ENCODE measurements at regions not wholly inside any gene's neighbourhood (a gene's known extent, or its start where the extent isn't known, plus 50 kb on each side); places are given as distances from the start of the nearest gene placed in this dataset.
"Not testable (repeated sequence)": the region's sequence is repeated elsewhere in the genome, so short reads cannot be mapped to it uniquely, and the experiment has no call there.

DNA sequence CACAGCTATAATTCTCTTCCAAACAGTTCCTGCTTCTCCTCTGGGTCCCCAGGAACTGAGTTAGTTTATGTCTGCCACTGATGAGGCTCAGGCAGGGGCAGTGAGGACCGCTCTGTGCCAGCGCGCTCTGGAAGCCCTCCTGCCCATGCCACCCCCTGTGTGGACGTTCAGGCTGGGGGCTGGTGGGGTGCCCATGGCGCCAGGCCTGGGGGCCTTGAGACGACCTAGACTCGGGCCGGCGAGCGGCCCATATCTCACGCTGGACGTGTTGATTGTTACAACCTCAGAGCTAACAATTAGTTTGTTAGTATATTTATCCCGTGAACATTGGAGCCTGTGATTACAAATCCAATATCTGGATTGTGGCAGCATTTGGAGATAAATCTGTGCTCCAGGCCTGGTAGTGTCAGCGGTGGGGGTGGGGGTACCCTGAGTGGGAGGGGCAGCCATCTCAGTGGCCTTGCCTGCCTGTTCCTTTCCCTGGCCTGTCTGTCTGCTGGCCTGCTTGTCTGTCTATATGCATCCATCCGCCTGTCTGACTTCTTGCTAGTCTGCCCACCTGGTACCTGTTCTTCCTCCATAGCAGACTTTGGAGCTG is 256.5 kb upstream of the MVB12B start:
- ATAC-seq (no peak), DNase-seq (no peak)
- TF ChIP-seq, protein P1, sequence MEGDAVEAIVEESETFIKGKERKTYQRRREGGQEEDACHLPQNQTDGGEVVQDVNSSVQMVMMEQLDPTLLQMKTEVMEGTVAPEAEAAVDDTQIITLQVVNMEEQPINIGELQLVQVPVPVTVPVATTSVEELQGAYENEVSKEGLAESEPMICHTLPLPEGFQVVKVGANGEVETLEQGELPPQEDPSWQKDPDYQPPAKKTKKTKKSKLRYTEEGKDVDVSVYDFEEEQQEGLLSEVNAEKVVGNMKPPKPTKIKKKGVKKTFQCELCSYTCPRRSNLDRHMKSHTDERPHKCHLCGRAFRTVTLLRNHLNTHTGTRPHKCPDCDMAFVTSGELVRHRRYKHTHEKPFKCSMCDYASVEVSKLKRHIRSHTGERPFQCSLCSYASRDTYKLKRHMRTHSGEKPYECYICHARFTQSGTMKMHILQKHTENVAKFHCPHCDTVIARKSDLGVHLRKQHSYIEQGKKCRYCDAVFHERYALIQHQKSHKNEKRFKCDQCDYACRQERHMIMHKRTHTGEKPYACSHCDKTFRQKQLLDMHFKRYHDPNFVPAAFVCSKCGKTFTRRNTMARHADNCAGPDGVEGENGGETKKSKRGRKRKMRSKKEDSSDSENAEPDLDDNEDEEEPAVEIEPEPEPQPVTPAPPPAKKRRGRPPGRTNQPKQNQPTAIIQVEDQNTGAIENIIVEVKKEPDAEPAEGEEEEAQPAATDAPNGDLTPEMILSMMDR (IDR thresholded peaks at IDR 0.05): no peak
- Histone ChIP-seq H3K9me3 (no peaks in the 10 kb centered on the region), H3K36me3 (ENCODE audit: low read depth) (no peaks in the 10 kb centered on the region), H3K4me1 (ENCODE audit: low read depth) (no peaks in the 10 kb centered on the region), H3K4me3 (no peak overlapping the region)
- intact Hi-C loops (cut with DNase I, micrococcal nuclease): no loop called here

DNA sequence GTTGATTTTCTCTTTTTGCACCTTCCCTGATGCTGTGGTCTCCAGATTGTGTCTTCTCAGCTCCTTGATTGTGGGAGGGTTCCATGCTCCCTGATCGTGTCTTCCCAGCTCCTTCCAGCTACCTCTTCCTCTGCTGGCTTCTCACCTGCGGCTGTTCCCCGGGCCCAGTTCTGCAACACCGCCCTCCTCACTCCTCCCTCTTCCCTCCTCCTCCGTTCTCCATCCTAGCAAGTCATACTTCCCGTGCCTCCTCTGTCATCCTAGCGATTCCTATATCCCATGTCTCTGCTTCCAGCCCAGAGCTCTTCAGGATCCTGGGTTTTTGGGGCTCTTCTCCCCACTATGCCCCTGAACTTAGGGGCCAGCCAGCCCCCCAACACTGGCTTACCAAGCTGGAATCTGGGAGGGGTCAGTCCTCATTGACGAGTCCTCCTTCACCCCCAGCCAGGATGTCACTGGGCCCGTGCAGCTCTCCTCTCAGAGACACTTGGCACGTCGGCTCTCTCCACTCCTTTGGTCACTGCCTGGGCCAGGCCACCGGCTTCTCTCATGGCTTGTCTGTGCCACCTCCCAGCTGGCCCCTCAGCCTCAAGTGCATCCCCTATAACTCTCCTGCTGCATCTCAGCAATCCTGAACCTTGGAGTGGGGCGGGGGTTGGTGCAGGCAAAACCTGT is 255.4 kb upstream of the MVB12B start:
- DNase-seq (no peak), ATAC-seq (no peak)
- Histone ChIP-seq H3K4me3 (no peak overlapping the region), H3K36me3 (ENCODE audit: low read depth) (no peaks in the 10 kb centered on the region), H3K4me1 (ENCODE audit: low read depth) (no peaks in the 10 kb centered on the region), H3K9me3 (no peaks in the 10 kb centered on the region)
- intact Hi-C loops (cut with DNase I, micrococcal nuclease): no loop called here
- TF ChIP-seq, protein P1 (IDR thresholded peaks at IDR 0.05): no peak

DNA sequence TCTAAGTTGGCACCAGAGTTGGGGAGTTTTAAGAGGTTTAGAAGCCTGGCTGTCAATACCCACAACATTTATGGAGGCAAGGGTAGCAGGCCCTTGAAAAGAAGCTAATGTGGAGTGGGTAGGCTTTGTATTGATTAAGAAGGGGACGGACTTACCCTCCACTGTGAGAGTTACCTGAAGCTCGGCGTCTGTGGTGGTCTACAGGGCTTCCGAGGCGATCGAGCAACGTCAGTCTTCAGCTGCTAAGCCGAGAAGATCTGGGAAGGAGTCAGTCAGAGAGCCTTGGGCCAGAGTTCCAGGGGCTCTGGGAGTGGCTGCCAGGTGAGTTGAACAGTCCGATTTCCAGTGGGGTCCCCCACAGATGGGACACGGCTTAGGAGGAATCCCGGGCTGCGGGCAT is 249.0 kb upstream of the MVB12B start:
- H3K36me3 ChIP-seq (ENCODE audit: low read depth); H3K4me3 ChIP-seq; DNase-seq; H3K9me3 ChIP-seq; H3K4me1 ChIP-seq (ENCODE audit: low read depth); ATAC-seq; intact Hi-C loops (cut with DNase I, micrococcal nuclease): not testable (repeated sequence)

DNA sequence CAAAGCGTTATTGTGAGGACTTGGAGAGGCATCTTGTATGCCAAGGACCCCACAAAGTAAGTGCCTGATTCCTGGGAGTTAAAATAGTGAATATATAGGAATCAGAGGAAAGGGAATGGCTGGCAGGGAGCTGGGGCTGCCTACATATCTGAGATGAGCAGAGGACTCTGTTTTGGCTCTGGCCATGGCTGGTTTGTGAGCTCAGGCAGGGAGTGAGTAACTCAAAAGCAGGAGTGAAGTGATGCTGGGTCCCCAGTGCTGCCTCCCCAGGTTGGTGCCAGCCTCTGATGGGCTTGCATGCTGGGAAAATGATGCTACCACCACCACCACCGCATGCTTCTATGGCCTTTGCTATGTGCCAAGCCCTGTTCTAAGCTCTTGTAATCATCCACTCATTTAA is 246.0 kb upstream of the MVB12B start:
- Histone ChIP-seq H3K36me3 (ENCODE audit: low read depth) (no peaks in the 10 kb centered on the region), H3K4me3 (no peak overlapping the region), H3K9me3 (no peaks in the 10 kb centered on the region), H3K4me1 (ENCODE audit: low read depth) (no peaks in the 10 kb centered on the region)
- intact Hi-C loops (cut with DNase I, micrococcal nuclease): no loop called here
- DNase-seq (no peak), ATAC-seq (no peak)
- TF ChIP-seq, protein P1 (IDR thresholded peaks at IDR 0.05): no peak

DNA sequence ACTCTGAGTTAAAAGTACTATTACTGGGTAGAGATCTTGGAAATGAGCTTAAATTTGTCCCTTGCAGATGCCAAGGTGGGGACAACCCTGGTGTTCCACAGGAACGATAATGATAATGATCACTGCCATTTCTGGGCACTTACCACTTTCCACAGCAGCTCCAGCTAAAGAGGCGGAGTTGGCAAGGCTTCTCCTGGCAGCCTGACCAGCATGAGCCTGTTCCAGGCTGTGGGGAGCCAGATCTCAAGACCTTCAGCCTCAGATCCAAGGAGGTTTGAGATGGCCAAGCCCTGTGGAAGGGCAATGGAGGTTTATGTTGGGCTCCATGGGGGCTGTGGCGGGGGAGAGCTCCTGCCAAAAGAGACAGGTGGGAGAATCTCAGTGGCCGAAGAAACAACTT is 244.9 kb upstream of the MVB12B start:
- no peaks in the 10 kb centered on the region for H3K9me3 ChIP-seq
- TF ChIP-seq, protein P1 (IDR thresholded peaks at IDR 0.05): no peak

DNA sequence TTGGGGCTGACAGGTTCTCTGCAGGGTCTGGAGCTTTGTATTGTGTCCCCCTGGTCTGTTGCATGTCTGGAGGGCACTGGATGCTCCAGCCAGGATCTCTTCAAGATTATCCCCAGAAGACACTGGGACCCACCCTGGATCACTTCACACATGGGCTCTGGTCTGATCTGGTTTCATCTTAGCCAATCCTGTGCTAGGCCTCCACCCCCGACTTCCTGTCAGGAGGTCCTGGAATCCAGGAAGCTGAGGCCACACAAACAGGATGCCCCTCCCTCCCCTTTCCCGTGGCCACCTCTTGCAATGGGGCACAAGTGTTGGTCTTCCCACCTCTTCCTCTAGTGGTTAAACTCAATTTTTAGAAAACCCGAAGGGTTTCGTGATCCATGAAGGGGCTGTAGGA is 242.6 kb upstream of the MVB12B start:
- TF ChIP-seq, protein P1 (IDR thresholded peaks at IDR 0.05): no peak
- DNase-seq: no peak
- intact Hi-C loops (cut with DNase I, micrococcal nuclease): no loop called here
- no peak for ATAC-seq
- no peak overlapping the region for H3K4me3 ChIP-seq
- H3K36me3 ChIP-seq (ENCODE audit: low read depth): no peaks in the 10 kb centered on the region
- no peaks in the 10 kb centered on the region for H3K9me3 ChIP-seq
- no peaks in the 10 kb centered on the region for H3K4me1 ChIP-seq (ENCODE audit: low read depth)

More for the DNA sequence above, 244.9 kb upstream of the MVB12B start:
- no peaks in the 10 kb centered on the region for H3K36me3 ChIP-seq (ENCODE audit: low read depth)
- H3K4me1 ChIP-seq (ENCODE audit: low read depth): no peaks in the 10 kb centered on the region
- intact Hi-C loops (cut with DNase I, micrococcal nuclease): no loop called here
- no peak for ATAC-seq
- H3K4me3 ChIP-seq: no peak overlapping the region
- no peak for DNase-seq

Data from mucosa of descending colon (tissue), 3 donors.